GM12892 (cell line): ENCODE measurements at regions not wholly inside any gene's neighbourhood (a gene's known extent, or its start where the extent isn't known, plus 50 kb on each side); places are given as distances from the start of the nearest gene placed in this dataset.

Experiments
- POLR2A ChIP-seq: IDR thresholded peaks from 2 replicates; pipeline ENCODE4 v1.6.1; 2011; ENCODE audit warnings: low read depth, low read length, control low read depth
- POLR2AphosphoS5 ChIP-seq: IDR thresholded peaks from 2 replicates; pipeline ENCODE4 v1.6.1; 2011; ENCODE audit warnings: low read depth, low read length, control low read depth

GRCh38 chr11:131122448-131122847 lies 206.2 kb upstream of the SNX19 start:
- TF ChIP-seq POLR2AphosphoS5 = no peak
- TF ChIP-seq POLR2A = no peak
